ENCODE measurements at regions not wholly inside any gene's neighbourhood (a gene's known extent, or its start where the extent isn't known, plus 50 kb on each side); places are given as distances from the start of the nearest gene placed in this dataset.
"Not testable (repeated sequence)": the region's sequence is repeated elsewhere in the genome, so short reads cannot be mapped to it uniquely, and the experiment has no call there.

GRCh38 chr2:21908712-21909380 is 785.1 kb downstream of the TDRD15 start:
- not testable (repeated sequence) for TF ChIP-seq CTCF, POLR2A (IDR thresholded peaks at IDR 0.05)
